H1 (cell line): ENCODE measurements at regions not wholly inside any gene's neighbourhood (a gene's known extent, or its start where the extent isn't known, plus 50 kb on each side); places are given as distances from the start of the nearest gene placed in this dataset.

Experiments
- CTCF ChIA-PET: fragments of 300-600 bp; sonication (Branson Sonifier 250); formaldehyde crosslinking; loops from one replicate; lab custom pipeline; 2021; ENCODE audit not compliant: partially characterized antibody; lab: Charles Lee
- POLR2A ChIA-PET: fragments of 300-600 bp; sonication (Branson Sonifier 250); formaldehyde crosslinking; loops from one replicate; lab custom pipeline; 2021; ENCODE audit warnings: inconsistent platforms; ENCODE audit not compliant: partially characterized antibody; lab: Charles Lee
- DNase-seq, 2 experiments: peaks; one replicate each; pipeline versions ENCODE4 v3.0.0 to v3.0.0-alpha.2; 2010 to 2022; ENCODE audit warnings: low spot score in 2 of 2, low read depth in 1 of 2, mixed read lengths in 1 of 2
- FAIRE-seq: peaks from 2 replicates; lab custom pipeline; 2011; peaks lifted over from hg19 to GRCh38; lab: Jason Lieb, UNC
- H2AFZ ChIP-seq: 2 replicates; pipeline ENCODE4 v1.8.1; 2012; ENCODE audit warnings: low read length, inconsistent platforms
- H2AK5ac ChIP-seq: 2 replicates; pipeline ENCODE4 v1.6.1; 2013; ENCODE audit warnings: low read depth, low read length
- H2BK120ac ChIP-seq: replicated peaks from 2 replicates; pipeline ENCODE3; 2013; ENCODE audit warnings: low read depth, low read length, inconsistent platforms
- H2BK12ac ChIP-seq: 2 replicates; pipeline ENCODE4 v1.6.1; 2013; ENCODE audit warnings: low read depth, low read length
- H2BK15ac ChIP-seq: 2 replicates; pipeline ENCODE4 v1.6.1; 2013; ENCODE audit warnings: low read length
- H2BK20ac ChIP-seq: 2 replicates; pipeline ENCODE4 v1.6.1; 2013; ENCODE audit warnings: low read length
- H2BK5ac ChIP-seq: 2 replicates; pipeline ENCODE4 v1.6.1; 2013; ENCODE audit warnings: low read depth, low read length
- H3K14ac ChIP-seq: 2 replicates; pipeline ENCODE4 v1.6.1; 2013; ENCODE audit warnings: inconsistent platforms; ENCODE audit not compliant: insufficient read length
- H3K18ac ChIP-seq: 2 replicates; pipeline ENCODE4 v1.6.1; 2013; ENCODE audit warnings: low read length; ENCODE audit errors: extremely low read depth
- H3K23ac ChIP-seq: 2 replicates; pipeline ENCODE4 v1.6.1; 2013; ENCODE audit warnings: inconsistent platforms; ENCODE audit not compliant: insufficient read length
- H3K23me2 ChIP-seq: 2 replicates; pipeline ENCODE4 v1.6.1; 2013; ENCODE audit warnings: low read depth, low read length
- H3K27ac ChIP-seq: 2 replicates; pipeline ENCODE4 v1.6.1; 2011; ENCODE audit warnings: low read depth, low read length, inconsistent platforms
- H3K27me3 ChIP-seq, 4 experiments: replicated peaks in 1 of 4; 1 replicate in 1 of 4; 2 replicates in 3 of 4; pipeline versions ENCODE4 v1.6.1 to v1.8.1; 2011 to 2013; ENCODE audit warnings: low read length in 3 of 4, mild to moderate bottlenecking in 3 of 4, inconsistent platforms in 2 of 4, mixed read lengths in 2 of 4, moderate library complexity in 1 of 4; ENCODE audit not compliant: control insufficient read depth in 3 of 4, insufficient read depth in 3 of 4; ENCODE audit errors: extremely low read depth in 1 of 4
- H3K36me3 ChIP-seq, 4 experiments: 2 replicates each; pipeline versions ENCODE4 v1.6.1 to v1.8.1; 2011 to 2013; ENCODE audit warnings: mild to moderate bottlenecking in 4 of 4, low read length in 3 of 4, moderate library complexity in 2 of 4, control low read depth in 1 of 4, inconsistent platforms in 1 of 4; ENCODE audit not compliant: insufficient read depth in 4 of 4, control insufficient read depth in 2 of 4
- H3K4ac ChIP-seq: replicated peaks from 2 replicates; pipeline ENCODE3; 2013; ENCODE audit warnings: low read length, low read depth, mixed read lengths, inconsistent platforms; ENCODE audit not compliant: insufficient read length
- H3K4me1 ChIP-seq, 4 experiments: replicated peaks in 1 of 4; 1 replicate in 1 of 4; 2 replicates in 3 of 4; pipeline versions ENCODE4 v1.6.1 to v1.8.1; 2011 to 2013; ENCODE audit warnings: low read length in 3 of 4, inconsistent platforms in 2 of 4, mixed read lengths in 1 of 4; ENCODE audit not compliant: insufficient read depth in 4 of 4, control insufficient read depth in 3 of 4
- H3K4me2 ChIP-seq, 2 experiments: 2 replicates each; pipeline versions ENCODE4 v1.6.1 to v1.8.1; 2011 to 2013; ENCODE audit warnings: low read depth in 2 of 2, low read length in 2 of 2, control low read depth in 1 of 2, inconsistent platforms in 1 of 2, mild to moderate bottlenecking in 1 of 2; ENCODE audit not compliant: insufficient read depth in 1 of 2
- H3K4me3 ChIP-seq, 4 experiments: fragments of 200-600, 300-600 bp in 1 of 4; sonication (generic), shearing (Covaris generic), sonication (Bioruptor Twin) in 1 of 4; 2 replicates each; pipeline versions ENCODE4 v1.5.1 to v1.8.1; 2011 to 2016; ENCODE audit warnings: low read length in 4 of 4, low read depth in 3 of 4, control low read depth in 2 of 4, inconsistent platforms in 2 of 4, mild to moderate bottlenecking in 2 of 4, mixed read lengths in 1 of 4, moderate library complexity in 1 of 4; ENCODE audit not compliant: insufficient read depth in 2 of 4; ENCODE audit errors: extremely low read depth in 1 of 4
- H3K56ac ChIP-seq: replicated peaks from 2 replicates; pipeline ENCODE3; 2013; ENCODE audit warnings: low read depth, mild to moderate bottlenecking, mixed read lengths, low read length, inconsistent platforms; ENCODE audit not compliant: insufficient read length
- H3K79me1 ChIP-seq: 2 replicates; pipeline ENCODE4 v1.6.1; 2013; ENCODE audit warnings: low read depth, low read length, control low read depth
- H3K79me2 ChIP-seq, 2 experiments: 2 replicates each; pipeline versions ENCODE4 v1.6.1 to v1.8.1; 2012 to 2013; ENCODE audit warnings: low read length in 2 of 2, mild to moderate bottlenecking in 2 of 2, inconsistent platforms in 1 of 2; ENCODE audit not compliant: insufficient read depth in 2 of 2, control insufficient read depth in 1 of 2
- H3K9ac ChIP-seq, 4 experiments: replicated peaks in 1 of 4; 1 replicate in 1 of 4; 2 replicates in 3 of 4; pipeline versions ENCODE4 v1.6.1 to v1.8.1; 2011 to 2013; ENCODE audit warnings: low read depth in 3 of 4, low read length in 3 of 4, control low read depth in 2 of 4, mild to moderate bottlenecking in 2 of 4, moderate library complexity in 2 of 4, inconsistent platforms in 1 of 4; ENCODE audit errors: extremely low read depth in 1 of 4
- H3K9me3 ChIP-seq, 2 experiments: 2 replicates each; pipeline versions ENCODE4 v1.6.1 to v1.8.1; 2012 to 2013; ENCODE audit warnings: mild to moderate bottlenecking in 2 of 2, moderate library complexity in 2 of 2, control low read depth in 1 of 2, inconsistent platforms in 1 of 2, low read depth in 1 of 2, low read length in 1 of 2, mixed read lengths in 1 of 2; ENCODE audit not compliant: insufficient read depth in 2 of 2
- H4K20me1 ChIP-seq, 2 experiments: replicated peaks in 1 of 2; 2 replicates each; pipeline versions ENCODE3 to v1.8.1; 2011 to 2013; ENCODE audit warnings: inconsistent platforms in 2 of 2, low read length in 2 of 2, mild to moderate bottlenecking in 1 of 2; ENCODE audit not compliant: insufficient read depth in 2 of 2, control insufficient read depth in 1 of 2
- H4K5ac ChIP-seq: 2 replicates; pipeline ENCODE4 v1.6.1; 2013; ENCODE audit warnings: low read length, low read depth, mixed read lengths, inconsistent platforms; ENCODE audit not compliant: insufficient read length
- H4K8ac ChIP-seq: 2 replicates; pipeline ENCODE4 v1.8.0; 2013; ENCODE audit warnings: mild to moderate bottlenecking, moderate library complexity, low read length, inconsistent platforms; ENCODE audit not compliant: insufficient read depth; ENCODE audit errors: extremely low read depth
- H4K91ac ChIP-seq: replicated peaks from 2 replicates; pipeline ENCODE3; 2013; ENCODE audit warnings: low read length, mixed read lengths, inconsistent platforms; ENCODE audit not compliant: insufficient read length
- BRCA1 ChIP-seq: IDR thresholded peaks from 2 replicates; pipeline ENCODE4 v1.6.1; 2012; ENCODE audit warnings: low read depth, low read length, improper control_type of control experiment
- CHD1 ChIP-seq: IDR thresholded peaks from 2 replicates; pipeline ENCODE4 v1.6.1; 2012; ENCODE audit warnings: low read depth, low read length, improper control_type of control experiment
- CREB1 ChIP-seq: IDR thresholded peaks from 2 replicates; pipeline ENCODE4 v1.6.1; 2012; ENCODE audit warnings: inconsistent platforms
- CTBP2 ChIP-seq: IDR thresholded peaks from 2 replicates; pipeline ENCODE4 v1.7.0; 2011; ENCODE audit warnings: borderline replicate concordance, mild to moderate bottlenecking, moderate library complexity, mixed read lengths, low read length; ENCODE audit not compliant: insufficient read depth, insufficient read length
- MAFK ChIP-seq: IDR thresholded peaks from 2 replicates; pipeline ENCODE4 v1.6.1; 2012; ENCODE audit warnings: low read depth, mild to moderate bottlenecking, improper control_type of control experiment, low read length
- NANOG ChIP-seq: IDR thresholded peaks from 2 replicates; pipeline ENCODE4 v1.6.1; 2011; ENCODE audit warnings: low read length, low read depth, mild to moderate bottlenecking, inconsistent platforms; ENCODE audit not compliant: insufficient read depth, poor library complexity, severe bottlenecking
- NRF1 ChIP-seq: IDR thresholded peaks from 2 replicates; pipeline ENCODE4 v1.6.1; 2011; ENCODE audit warnings: mild to moderate bottlenecking, low read depth, low read length, improper control_type of control experiment
- RBBP5 ChIP-seq: IDR thresholded peaks from 2 replicates; pipeline ENCODE4 v1.7.1; 2012; ENCODE audit warnings: low read depth, mild to moderate bottlenecking, inconsistent platforms, low read length, moderate library complexity, borderline replicate concordance
- RFX5 ChIP-seq: IDR thresholded peaks from 2 replicates; pipeline ENCODE4 v1.6.1; 2011; ENCODE audit warnings: low read depth, low read length, improper control_type of control experiment, borderline replicate concordance
- SIX5 ChIP-seq: IDR thresholded peaks from 2 replicates; pipeline ENCODE4 v1.6.1; 2011; ENCODE audit warnings: mild to moderate bottlenecking, low read depth, low read length
- SRF ChIP-seq: IDR thresholded peaks from 2 replicates; pipeline ENCODE4 v1.6.1; 2011; ENCODE audit warnings: mild to moderate bottlenecking, low read depth, low read length, moderate library complexity
- TCF12 ChIP-seq: IDR thresholded peaks from 2 replicates; pipeline ENCODE4 v1.6.1; 2011; ENCODE audit warnings: low read depth, mild to moderate bottlenecking, low read length
- WGBS, 2 experiments: shearing (Covaris generic) in 1 of 2; methylation state at CpG; one replicate each; pipeline versions ENCODE4 v1.1.6 to v1.1.7; 2013 to 2015; ENCODE audit warnings: low lambda C conversion rate in 2 of 2, mixed read lengths in 2 of 2, inconsistent platforms in 1 of 2, low coverage in 1 of 2, missing lambda C conversion rate in 1 of 2; ENCODE audit not compliant: insufficient replicate concordance in 2 of 2, insufficient coverage in 1 of 2, insufficient read length in 1 of 2; ENCODE audit errors: extremely low coverage in 1 of 2, missing lambda C conversion rate in 1 of 2; 5-methylcytosine and 5-hydroxymethylcytosine counted together
- TF ChIP-seq, protein P1 (sequence below): IDR thresholded peaks from 2 replicates; pipeline ENCODE4 v1.6.1; 2011; ENCODE audit warnings: low read length, improper control_type of control experiment

- Histone ChIP-seq H2AFZ (no peak overlapping the region), H3K9ac (no peak overlapping the region), H2AK5ac (no peak overlapping the region), H3K4me3 (no peak overlapping the region), H3K56ac (no peak overlapping the region), H4K8ac (no peak overlapping the region), H3K79me1 (no peaks in the 10 kb centered on the region), H3K18ac (no peak overlapping the region), H3K23me2 (peaks cover 10% of the 10 kb centered on the region; the same call in 1 of the 2 replicates), H4K91ac (no peak overlapping the region), H3K4me1 (no peaks in the 10 kb centered on the region), H2BK5ac (no peak overlapping the region), H3K23ac (no peak overlapping the region), H3K27me3 (no peaks in the 10 kb centered on the region), H2BK120ac (no peak overlapping the region), H3K27ac (no peak overlapping the region), H3K4me2 (no peak overlapping the region), H3K14ac (no peak overlapping the region), H3K4ac (no peak overlapping the region), H4K20me1 (peaks cover 0 to 1% of the 10 kb centered on the region in 2 experiments), H2BK12ac (no peak overlapping the region), H2BK20ac (no peak overlapping the region), H4K5ac (no peak overlapping the region), H3K9me3 (0 out of 4 replicates have a peak, but pooled peaks cover 0 to 4% of the 10 kb centered on the region in 2 experiments), H3K36me3 (no peaks in the 10 kb centered on the region), H2BK15ac (no peak overlapping the region), H3K79me2 (no peaks in the 10 kb centered on the region)
- POLR2A ChIA-PET = no interaction called here
- CTCF ChIA-PET = no interaction called here
- WGBS, 2 experiments = 94% methylated on average over 3 of the region's 3 CpGs; no CpG with 5 or more reads in 1 of the 2 experiments
- DNase-seq (no peak), FAIRE-seq (no peak)
- TF ChIP-seq NRF1 = no peak
- no peak for TF ChIP-seq RFX5
- TF ChIP-seq TCF12 = no peak
- TF ChIP-seq MAFK = no peak
- no peak for TF ChIP-seq SRF
- no peak for TF ChIP-seq CREB1
- no peak for TF ChIP-seq RBBP5
- TF ChIP-seq SIX5 = no peak
- TF ChIP-seq CHD1 = no peak
- no peak for TF ChIP-seq CTBP2
- no peak for TF ChIP-seq BRCA1
- TF ChIP-seq NANOG = no peak
- TF ChIP-seq, protein P1, sequence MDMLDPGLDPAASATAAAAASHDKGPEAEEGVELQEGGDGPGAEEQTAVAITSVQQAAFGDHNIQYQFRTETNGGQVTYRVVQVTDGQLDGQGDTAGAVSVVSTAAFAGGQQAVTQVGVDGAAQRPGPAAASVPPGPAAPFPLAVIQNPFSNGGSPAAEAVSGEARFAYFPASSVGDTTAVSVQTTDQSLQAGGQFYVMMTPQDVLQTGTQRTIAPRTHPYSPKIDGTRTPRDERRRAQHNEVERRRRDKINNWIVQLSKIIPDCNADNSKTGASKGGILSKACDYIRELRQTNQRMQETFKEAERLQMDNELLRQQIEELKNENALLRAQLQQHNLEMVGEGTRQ = no peak
Measured at GRCh38 chr10:129079705-129080104, 387.3 kb upstream of the MGMT start.
